GM19238 (cell line): ENCODE measurements at regions not wholly inside any gene's neighbourhood (a gene's known extent, or its start where the extent isn't known, plus 50 kb on each side); places are given as distances from the start of the nearest gene placed in this dataset.

Experiments used
- DNase-seq: peaks from one replicate; pipeline ENCODE4 v3.0.0; 2011; ENCODE audit warnings: low spot score; ENCODE audit not compliant: insufficient read length

- no peak for DNase-seq
Observed at GRCh38 chr2:196390243-196391148, 219.1 kb upstream of the STK17B start.

GRCh38 chr2:196391149-196391479, 219.7 kb upstream of the STK17B start:
- no peak for DNase-seq

- no peak for DNase-seq
Observed at GRCh38 chr2:196399096-196399495, 227.7 kb upstream of the STK17B start.

- no peak for DNase-seq
Observed at GRCh38 chr2:196399722-196400691, 228.6 kb upstream of the STK17B start.

GRCh38 chr2:196403471-196403870, 232.1 kb upstream of the STK17B start:
- DNase-seq: no peak

- no peak for DNase-seq
Observed at GRCh38 chr2:196404276-196404675, 232.9 kb upstream of the STK17B start.

GRCh38 chr2:196407675-196408264, 231.7 kb upstream of the CCDC150 start:
- no peak for DNase-seq

- DNase-seq: no peak
Observed at GRCh38 chr2:196409376-196409775, 230.1 kb upstream of the CCDC150 start.

- DNase-seq: no peak
Observed at GRCh38 chr2:196410008-196410407, 229.5 kb upstream of the CCDC150 start.

- peak; percentile 17 for DNase-seq
Observed at GRCh38 chr2:196413821-196414274, 225.7 kb upstream of the CCDC150 start.

GRCh38 chr2:196415384-196415783, 224.1 kb upstream of the CCDC150 start:
- no peak for DNase-seq

GRCh38 chr2:196420143-196420542, 219.4 kb upstream of the CCDC150 start:
- DNase-seq: no peak

- DNase-seq: no peak
Observed at GRCh38 chr2:196421880-196422279, 217.6 kb upstream of the CCDC150 start.

GRCh38 chr2:196422361-196422760, 217.2 kb upstream of the CCDC150 start:
- DNase-seq: no peak

GRCh38 chr2:196426122-196426521, 213.4 kb upstream of the CCDC150 start:
- DNase-seq: no peak

- no peak for DNase-seq
Observed at GRCh38 chr2:196427986-196428634, 211.4 kb upstream of the CCDC150 start.

- DNase-seq: no peak
Observed at GRCh38 chr2:196431076-196431475, 208.4 kb upstream of the CCDC150 start.

GRCh38 chr2:196431957-196432356, 207.6 kb upstream of the CCDC150 start:
- DNase-seq: no peak

GRCh38 chr2:196433116-196433515, 206.4 kb upstream of the CCDC150 start:
- no peak for DNase-seq

- no peak for DNase-seq
Observed at GRCh38 chr2:196434217-196434616, 205.3 kb upstream of the CCDC150 start.

- DNase-seq: no peak
Observed at GRCh38 chr2:196435189-196435588, 204.3 kb upstream of the CCDC150 start.
